NCI-H2196 treated with DMSO at 0.1 percent for 48 hours (cell line): ENCODE measurements at regions not wholly inside any gene's neighbourhood (a gene's known extent, or its start where the extent isn't known, plus 50 kb on each side); places are given as distances from the start of the nearest gene placed in this dataset.

ENCODE experiments used
- DNase-seq: peaks from one replicate; lab custom pipeline; 2025; ENCODE audit not compliant: unreplicated experiment; lab: John Stamatoyannopoulos, UW

DNA sequence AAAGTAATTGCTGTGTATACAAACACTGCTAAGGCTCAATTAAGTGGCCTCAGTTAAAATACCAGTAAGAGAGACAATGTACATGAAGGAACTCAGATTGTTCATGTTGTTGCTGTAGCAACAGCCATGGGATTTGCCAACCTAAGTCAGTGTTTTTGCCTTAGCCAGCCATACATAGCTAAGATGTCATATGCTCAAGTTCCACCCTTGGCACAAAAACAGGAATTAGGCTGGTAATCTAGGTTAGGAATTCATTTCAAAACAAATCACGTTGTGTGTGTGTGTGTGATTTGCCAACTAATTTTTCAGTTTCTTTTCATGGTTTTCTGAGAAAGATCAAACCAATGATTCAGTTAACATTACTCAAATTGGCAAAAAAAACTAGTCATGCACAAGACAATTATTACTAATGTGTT is 143.7 kb upstream of the KCNMB2 start:
- DNase-seq: no peak

DNA sequence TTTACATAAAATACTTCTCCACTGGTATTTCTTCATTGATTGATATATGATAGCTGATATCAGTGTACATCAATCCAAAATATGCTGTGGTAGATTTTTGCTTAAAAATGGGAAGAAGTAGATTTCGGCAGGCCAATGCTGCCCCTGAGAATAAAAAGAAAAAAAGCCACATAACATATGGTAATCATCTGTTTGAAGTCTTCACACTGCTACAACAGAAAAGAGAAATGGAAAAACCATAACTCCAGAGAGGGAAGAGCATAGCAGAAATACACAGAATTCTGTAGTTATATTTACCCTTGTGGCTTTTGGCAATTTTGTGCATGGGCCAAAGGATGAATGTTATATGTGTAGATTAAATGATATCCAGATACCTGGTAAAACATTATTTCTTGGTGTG is 143.1 kb upstream of the KCNMB2 start:
- no peak for DNase-seq

DNA sequence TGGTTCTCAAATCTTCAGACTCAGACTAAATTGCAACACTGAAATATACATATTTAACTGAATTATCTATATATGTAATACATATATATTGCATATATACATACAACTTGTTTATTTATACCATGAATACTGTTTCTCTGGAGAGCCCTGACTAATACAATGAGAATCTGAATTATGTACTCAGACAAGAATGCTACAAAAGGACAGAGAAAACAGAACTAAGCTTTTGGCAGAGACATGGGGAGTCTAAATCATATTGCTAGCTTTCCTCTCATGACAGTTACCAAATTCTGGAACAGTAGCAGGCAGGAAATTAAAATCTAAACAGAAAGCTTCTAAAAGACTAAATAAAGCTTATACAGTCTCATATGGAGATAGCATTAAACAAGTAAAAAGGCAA is 142.4 kb upstream of the KCNMB2 start:
- no peak for DNase-seq

DNA sequence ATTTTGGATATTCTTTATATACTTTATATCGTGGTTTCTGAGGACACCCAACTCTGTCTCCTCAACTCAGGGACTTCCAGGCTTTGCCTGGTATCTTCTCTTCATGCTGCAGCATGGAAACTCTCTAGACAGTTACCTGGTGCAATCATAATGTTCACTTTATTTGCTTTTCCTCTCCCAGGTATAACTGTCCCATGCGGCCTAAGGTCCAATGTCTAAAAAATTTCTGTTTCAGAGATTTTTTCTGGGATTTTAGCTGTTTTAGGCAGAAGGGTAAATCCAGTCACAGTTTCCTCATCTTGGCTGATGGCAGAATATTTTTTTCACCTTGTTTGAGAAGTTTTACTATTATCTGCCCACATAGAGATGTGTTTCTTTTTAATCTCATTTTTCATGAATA is 139.9 kb upstream of the KCNMB2 start:
- DNase-seq: no peak

DNA sequence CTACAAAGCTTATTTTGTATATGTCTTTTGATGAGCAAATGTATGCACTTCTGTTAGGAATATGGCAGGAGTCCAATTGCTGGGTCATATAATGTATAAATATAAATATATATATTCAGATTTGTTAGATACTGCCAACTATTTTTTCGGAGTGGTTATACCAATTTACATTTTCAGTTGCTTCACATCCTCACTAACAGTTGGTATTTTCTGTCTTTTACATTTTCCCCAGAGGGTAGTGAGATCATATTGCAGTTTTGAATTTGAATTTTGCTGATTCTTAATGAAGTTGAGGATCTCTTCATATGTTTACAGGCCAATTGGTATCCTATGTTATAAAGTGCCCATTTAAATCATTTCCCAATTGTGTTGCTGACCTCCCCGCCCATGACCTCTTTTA is 139.0 kb upstream of the KCNMB2 start:
- no peak for DNase-seq

DNA sequence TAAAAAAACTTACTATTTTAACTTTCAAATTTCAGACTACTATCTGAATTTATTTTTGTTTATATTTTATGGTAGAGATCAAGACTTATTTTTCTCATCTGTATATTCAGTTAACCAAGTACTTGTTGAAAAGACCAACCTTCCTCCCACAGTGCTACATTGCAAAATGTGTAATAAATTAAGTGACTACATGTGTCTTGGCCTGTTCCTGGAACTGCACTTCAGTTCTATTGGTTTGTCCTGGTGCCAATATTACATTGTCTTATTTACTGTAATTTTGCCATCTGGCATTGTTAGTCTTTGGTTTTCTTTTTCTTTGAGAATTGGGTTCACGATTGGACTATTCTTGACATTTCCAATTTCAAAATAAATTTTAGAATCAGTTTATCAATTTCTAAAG is 138.4 kb upstream of the KCNMB2 start:
- DNase-seq: no peak

DNA sequence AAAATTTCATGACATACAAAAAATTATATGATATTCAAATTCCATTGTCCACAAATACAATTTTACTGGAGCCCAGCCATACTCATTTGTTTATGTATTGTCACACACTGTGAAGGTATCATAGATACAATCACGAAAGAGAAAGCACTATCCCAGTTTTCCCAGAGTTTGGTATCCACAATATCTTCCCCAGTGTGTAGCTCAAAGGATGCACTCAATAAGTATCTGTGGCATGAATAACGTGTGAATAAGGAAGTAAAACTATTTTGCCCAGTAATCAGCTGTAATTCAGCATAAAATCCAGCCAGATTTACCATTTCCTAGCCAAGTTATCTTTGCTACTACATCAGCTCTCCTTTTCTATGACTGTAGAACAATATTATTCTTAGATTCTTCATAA is 131.3 kb upstream of the KCNMB2 start:
- DNase-seq: no peak

DNA sequence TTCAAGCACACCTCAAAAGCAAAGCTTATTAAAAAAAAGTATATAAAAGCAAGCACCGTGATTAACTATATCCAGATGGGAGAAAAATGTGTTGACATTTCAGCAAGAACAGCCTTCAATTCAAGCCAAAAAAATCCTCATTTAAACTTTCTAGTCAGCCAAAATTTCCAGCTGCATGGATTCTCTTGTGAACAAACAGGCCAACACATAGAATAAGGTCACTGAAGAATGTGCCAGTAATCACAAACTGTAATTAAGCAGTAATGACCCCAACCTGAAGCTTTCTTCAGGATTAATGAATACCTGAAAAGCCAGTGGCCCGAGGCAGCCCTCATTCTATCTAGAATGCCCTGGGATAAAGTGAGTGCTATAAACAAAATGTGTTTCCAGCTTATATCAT is 130.7 kb upstream of the KCNMB2 start:
- no peak for DNase-seq

DNA sequence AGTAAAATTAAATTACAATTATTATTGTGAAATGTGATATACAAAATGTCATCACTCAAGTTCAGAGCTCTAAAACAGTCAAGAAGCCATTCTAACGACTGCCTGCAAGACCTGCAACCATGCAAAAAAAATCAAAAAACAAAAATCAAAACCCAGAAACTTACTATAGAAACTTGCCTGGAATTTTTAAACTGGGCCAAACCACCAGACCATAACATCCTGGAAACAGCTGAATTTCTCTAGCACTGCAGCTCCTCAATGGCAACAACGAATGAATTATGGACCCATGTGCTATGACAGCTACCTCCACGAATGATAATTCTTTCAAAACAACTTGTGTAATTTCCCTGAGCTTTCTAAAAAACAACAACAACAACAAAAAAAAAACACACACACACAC is 130.0 kb upstream of the KCNMB2 start:
- DNase-seq: no peak

DNA sequence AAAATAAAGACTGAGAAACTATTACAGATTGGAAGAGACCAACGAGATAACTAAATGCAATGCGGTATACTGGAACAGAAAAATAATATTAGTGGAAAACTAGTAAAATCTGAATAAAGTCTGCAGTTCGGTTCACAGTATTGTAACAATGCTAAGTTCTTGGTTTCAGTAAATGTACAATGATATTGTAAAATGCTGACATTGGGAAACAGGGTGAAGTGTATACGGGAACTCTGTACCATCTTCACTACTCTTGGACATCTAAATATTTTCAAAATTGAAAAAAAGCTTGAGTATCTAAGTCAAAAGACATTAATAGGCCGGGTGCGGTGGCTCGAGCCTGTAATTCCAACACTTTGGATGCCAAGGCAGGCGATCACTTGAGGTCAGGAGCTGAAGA is 120.9 kb upstream of the KCNMB2 start:
- no peak for DNase-seq

DNA sequence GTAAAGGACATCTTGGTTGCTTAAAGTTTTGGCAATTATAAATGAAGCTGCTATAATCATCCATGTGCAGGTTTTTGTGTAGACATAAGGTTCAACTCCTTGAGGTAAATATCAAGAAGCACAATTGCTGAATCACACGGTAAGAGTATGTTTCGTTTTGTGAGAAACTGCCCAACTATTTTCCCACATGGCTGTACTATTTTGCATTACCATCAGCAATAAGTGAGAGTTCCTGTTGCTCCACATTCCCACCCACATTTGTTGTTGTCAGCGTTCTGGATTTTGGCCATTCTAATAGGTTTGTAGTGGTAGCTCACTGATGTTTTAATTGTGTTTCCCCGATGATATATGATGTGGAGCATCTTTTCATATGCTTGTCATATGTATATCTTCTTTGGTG is 118.5 kb upstream of the KCNMB2 start:
- no peak for DNase-seq

DNA sequence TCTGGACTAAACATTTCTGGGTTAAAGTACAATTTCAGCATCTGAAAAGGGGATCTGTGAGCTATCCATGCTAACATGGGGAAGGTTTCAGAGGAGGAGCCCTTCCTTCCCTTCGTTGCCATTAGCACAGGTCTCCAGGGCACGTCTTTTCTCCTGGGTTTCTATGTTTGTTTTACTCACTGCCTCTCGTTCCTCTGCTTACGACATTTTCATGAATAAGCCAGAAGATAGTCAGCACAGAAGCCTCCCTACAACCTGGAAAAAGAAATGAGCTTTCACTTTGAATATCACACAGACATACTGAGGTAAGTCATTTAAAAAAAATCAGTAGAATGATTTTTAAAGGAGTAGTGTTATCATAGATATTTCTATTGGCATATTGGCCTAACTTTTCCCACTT is 117.2 kb upstream of the KCNMB2 start:
- DNase-seq: no peak

DNA sequence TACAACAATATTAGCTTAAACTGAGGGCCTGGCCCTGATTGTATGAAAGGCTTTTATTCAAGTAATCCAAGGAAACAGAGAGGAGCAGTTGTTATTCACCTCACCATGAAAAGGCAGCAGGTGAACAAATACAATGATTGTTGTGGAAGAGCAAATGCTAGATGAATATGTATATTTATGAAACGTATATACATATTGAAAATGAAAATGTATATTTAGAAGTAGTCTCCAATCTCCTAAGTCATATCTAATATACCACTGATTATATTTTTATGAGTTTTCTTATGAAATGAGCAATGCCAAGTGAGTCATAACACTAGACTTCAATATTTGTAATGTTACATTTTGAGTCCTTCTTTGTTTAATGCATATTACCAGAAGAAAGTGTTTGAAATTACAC is 116.2 kb upstream of the KCNMB2 start:
- DNase-seq: no peak

DNA sequence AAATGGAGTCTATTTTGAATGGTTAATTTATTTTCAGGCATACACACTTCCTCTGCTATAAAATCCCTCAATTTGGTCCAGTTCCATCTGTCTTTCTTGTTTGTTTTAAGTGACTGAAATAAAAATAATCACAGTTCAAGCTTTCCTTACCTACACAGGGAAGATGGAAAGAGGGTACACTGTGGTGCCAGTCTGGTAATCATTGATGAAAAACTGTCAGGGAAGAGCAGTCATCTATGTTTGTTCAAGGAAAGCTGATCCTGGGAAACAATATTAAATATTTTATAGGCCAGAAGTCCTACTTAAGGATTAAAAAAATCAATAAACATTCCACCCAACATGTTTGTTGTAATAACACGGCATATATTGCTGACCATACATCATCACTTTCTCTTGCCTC is 115.2 kb upstream of the KCNMB2 start:
- DNase-seq: no peak

DNA sequence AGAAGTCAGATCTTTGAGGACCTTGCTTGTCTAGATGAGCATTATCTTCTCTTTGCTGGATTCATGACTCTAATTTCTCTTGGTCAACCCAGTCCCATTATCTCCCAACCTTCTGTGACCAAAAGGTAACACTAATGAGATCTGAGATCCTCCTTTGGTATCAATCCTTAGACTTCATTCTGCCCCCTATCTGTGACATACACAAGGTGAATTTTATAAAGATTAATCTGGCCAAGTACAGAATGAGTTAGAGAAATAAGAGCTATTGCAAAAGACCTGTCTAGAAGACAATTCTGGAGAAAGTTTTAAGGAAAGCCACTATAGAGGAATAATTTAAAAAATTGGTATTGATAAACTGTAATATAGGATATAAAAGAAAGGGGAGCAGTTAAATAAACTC is 113.8 kb upstream of the KCNMB2 start:
- no peak for DNase-seq

DNA sequence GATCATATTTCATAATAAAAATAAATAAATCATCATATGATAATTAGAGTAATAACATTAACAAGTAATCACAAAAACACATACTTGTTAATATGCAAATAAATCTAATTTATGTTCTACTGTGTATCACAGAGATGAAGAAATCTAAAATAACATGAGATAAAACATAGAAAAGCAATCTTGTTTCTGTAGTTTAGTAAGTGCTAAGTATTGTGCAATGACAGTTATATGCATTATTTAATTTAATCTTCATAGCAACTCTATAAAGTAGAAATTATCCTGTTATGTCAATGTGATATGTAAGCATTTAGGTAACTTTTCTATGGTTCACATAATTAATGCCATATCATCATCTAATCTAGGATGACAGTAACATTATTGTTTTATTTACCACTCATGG is 108.2 kb upstream of the KCNMB2 start:
- no peak for DNase-seq

DNA sequence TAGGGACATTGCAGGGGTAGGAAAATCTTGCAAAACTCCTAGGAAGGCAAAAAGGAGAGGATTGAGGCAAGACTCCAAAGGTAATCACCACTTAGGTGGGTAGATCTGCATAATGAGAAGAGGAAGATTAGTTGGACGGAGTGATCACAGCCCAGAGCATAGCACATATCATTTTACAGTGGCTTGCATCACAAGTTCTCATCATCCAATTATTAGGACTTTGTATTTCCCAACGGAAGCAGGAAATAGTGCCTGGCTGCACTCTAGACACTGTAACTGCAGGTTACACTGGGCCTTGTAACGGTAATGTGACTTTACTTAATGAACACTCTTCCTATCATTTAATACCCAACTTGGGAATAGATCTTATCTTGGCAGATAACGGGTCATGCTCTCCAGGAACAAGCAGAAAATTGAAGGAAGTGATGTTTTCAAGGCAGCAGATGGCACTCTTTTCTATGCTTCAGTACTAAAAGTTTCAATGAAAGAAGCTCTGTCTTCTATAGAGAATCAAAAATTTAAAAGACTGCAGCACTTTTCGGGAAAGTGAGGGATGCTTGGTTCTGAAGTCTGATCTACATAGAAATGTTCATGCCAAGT is 101.9 kb upstream of the KCNMB2 start:
- peak; percentile 30 for DNase-seq

DNA sequence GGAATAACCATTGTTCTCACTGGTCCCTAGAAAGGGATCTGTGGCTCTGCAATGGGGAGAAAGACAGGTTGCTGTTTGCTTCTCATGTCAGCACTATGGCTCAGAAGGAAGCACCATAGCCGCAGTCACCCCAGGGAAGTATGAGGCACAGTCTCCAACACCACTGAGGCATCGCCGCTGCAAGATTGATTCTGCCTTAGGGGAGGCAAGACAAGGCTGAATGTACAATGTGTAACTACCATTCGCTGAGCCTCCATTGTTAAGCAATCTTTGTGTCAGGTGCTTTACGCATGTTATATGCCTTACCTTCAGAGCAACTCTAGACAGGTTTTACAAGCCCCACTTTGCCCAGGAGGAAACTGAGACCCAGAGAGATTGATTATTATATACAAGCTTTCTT is 100.7 kb upstream of the KCNMB2 start:
- no peak for DNase-seq

DNA sequence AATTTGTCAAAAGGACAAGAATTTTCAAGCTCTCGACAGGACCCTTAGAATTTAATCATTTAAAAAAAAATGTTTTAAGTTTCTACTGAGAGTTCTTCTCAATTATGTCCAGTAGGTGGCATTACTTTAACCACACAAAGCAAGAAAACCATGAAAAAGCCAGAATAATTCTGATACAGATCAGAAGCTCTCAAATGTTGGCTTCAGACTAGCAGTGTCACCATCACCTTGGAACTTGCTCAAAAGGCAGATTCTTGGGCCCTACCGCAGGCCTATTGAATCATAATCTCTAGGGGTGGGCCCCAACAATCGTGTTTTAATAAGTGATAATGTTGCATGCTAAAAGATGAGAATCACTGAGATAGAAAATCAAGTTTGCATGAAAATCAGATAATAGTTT is 99.5 kb upstream of the KCNMB2 start:
- DNase-seq: peak; percentile 34

DNA sequence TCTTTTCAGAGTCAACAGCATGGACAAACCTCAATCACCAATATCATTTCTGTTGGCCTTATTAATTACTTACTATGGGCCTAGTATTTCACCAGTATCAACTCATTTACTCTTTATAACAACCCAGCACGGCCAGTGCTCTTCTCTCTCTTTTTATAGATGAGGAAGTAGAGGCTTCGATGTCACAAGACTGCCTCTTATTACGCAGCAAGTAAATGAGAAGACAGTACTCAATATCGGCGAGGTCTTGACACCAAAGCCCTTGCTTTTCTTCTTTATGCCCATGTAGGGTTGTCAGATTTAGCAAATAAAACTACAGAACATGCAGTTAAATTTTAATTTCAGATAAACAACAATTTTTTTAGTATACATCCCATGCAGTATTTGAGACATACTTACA is 99.0 kb upstream of the KCNMB2 start:
- no peak for DNase-seq

DNA sequence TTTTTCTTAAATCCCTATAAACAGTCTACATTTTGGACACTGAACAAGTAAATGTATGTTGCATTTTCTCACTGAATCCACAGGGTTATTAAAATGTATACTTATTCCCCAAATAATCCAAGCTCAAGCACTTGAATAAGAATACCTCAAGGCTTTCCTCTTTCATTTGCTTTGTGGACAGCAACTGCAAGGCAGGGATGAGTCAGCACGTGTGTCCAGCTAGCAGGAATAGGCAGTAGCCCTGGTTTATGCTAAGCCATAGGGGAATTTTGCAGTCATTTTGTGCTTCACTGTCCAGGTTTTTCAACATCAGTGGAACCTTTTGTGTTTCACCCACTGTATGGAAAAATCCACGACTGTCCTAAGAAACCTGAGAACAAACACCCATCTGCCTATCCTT is 96.7 kb upstream of the KCNMB2 start:
- peak; percentile 11 for DNase-seq

DNA sequence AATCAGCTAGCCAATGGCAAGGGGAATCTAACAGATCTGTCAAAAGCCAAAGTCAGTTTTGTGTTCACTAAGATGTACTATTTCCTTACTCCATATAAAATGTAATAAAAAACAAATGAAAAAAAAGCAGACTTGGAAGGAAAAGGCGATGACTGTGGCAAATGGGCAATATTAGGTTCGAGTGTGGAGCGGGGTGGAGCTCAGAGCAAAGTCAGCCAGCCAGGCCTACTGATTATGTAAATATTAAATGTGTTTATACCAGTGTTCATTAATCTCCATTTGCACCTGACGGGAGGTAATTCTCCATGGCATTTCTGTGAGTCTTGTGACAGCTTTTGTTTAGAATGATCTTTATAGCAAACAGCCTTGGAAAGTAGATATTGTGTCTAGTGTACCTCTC is 96.2 kb upstream of the KCNMB2 start:
- DNase-seq: no peak

DNA sequence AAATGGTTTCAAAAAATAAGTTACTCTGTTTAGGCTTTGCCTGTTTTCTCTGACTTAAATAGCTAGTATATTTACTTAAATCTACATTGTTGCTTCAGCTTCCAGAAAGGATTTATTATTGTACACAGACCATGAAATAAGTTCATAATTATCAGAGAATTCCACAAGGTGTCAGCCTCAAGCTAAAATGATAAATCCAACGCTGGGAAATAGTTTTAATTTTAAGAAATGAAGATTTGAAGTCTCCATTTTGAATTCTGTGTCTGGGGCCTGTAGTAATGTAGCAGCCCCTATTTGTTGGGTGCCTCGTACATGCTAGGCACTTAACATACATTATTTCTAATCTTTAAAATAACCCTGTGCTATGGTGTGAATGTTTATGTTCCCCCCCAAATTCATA is 92.6 kb upstream of the KCNMB2 start:
- no peak for DNase-seq

DNA sequence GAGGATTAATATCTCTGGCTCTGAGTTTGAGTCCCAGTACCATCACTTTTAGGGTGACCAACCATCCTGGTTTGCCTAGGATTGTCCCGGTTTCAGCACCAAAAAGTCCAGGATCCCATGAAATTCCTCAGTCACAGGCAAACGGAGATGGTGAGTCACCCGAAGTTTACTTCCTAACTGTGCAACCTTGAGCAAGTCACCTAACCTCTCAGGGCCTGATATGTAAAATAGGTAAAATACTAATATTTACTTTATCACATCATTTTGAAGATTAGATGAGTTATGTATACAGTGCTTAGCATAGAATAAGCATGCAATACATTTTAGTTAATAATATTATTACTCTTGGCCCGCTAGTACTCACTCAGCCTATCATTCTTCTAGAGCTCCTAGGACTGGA is 91.1 kb upstream of the KCNMB2 start:
- DNase-seq: no peak
